ENCODE measurements at regions not wholly inside any gene's neighbourhood (a gene's known extent, or its start where the extent isn't known, plus 50 kb on each side); places are given as distances from the start of the nearest gene placed in this dataset.

DNA sequence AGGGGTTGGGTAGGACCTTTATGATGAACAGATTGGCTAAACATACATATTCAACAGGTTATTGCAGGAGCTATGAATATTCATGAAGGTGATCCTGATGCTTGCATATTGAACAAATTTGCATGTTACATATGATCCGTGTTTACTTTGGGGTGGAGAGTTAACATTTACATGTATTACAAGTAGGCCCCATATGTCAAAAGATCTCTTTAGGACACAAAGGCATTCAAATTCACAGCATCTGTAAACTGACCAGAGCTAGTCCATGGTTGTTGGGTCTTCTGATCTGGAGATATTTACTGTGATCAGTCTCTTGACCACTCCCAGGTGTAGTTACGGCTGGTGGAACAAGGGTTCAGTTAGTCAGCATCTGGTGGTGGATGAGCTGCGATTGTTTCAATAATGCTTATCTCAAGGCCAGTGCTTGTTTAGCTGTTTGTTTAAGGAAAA lies 80.4 kb downstream of the PMAIP1 start:
- TF ChIP-seq, protein P1, sequence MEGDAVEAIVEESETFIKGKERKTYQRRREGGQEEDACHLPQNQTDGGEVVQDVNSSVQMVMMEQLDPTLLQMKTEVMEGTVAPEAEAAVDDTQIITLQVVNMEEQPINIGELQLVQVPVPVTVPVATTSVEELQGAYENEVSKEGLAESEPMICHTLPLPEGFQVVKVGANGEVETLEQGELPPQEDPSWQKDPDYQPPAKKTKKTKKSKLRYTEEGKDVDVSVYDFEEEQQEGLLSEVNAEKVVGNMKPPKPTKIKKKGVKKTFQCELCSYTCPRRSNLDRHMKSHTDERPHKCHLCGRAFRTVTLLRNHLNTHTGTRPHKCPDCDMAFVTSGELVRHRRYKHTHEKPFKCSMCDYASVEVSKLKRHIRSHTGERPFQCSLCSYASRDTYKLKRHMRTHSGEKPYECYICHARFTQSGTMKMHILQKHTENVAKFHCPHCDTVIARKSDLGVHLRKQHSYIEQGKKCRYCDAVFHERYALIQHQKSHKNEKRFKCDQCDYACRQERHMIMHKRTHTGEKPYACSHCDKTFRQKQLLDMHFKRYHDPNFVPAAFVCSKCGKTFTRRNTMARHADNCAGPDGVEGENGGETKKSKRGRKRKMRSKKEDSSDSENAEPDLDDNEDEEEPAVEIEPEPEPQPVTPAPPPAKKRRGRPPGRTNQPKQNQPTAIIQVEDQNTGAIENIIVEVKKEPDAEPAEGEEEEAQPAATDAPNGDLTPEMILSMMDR (IDR thresholded peaks at IDR 0.05; ENCODE audit: low read depth, low read length), result no peak
- TF ChIP-seq EZH2phosphoT487 (IDR thresholded peaks at IDR 0.05; ENCODE audit: low read depth), result no peak

All from OCI-LY3 (cell line).